ENCODE measurements at regions not wholly inside any gene's neighbourhood (a gene's known extent, or its start where the extent isn't known, plus 50 kb on each side); places are given as distances from the start of the nearest gene placed in this dataset.
A peak's percentile ranks its signal among the peaks of the same experiment; 100 is the strongest.
"Not testable (repeated sequence)": the region's sequence is repeated elsewhere in the genome, so short reads cannot be mapped to it uniquely, and the experiment has no call there.

DNA sequence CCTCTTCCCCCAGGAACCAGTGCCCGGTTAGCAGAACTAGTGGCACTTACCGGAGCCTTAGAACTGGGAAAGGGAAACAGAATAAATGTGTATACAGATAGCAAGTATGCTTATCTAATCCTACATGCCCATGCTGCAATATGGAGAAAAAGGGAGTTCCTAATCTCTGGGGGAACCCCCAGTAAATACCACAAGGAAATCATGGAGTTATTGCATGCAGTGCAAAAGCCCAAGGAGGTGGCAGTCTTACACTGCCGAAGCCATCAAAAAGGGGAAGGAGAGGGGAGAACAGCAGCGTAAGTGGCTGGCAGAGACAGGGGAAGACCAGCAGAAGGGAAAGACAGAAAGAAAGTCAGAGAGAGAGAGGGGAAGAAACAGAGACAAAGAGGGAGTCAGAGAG, 556.7 kb upstream of the SPRY2 start:
- DNase-seq, result not testable (repeated sequence)

DNA sequence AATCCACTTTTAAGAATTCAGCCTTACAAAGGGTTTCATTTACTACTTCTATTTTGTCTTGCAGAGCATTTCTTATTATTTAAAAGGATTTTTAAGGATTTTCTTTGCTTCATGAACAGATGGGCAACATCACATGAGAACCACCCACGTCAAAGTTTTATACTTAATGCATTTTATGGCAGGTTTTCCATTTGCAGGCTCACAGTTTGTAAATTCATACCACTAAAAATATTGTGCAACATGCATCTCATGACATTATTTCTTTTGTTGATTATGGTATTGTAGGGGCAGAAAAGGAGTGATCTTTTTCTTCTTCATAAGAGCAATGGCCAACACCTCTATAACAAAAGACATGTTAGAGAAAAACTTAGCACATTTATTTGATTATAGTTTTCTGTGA, 554.0 kb upstream of the SPRY2 start:
- no peak for DNase-seq

DNA sequence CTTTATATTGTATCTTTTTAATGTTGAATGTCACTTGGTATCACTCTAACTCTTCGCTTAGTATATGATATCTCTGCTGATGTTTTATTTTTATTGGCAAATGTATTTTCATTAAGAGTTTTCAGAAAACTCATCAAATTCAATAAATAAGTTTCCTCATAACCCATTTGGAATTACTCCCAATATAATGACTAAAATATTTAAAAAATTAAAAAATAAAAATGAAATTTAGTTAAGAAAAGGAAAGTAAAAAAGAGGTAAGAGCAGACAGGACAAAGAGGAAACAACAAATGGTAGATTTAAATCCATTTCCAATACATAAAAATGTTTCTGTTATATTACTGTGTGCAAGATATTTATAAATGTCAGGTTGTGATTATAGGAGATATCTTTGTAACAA, 548.9 kb upstream of the SPRY2 start:
- DNase-seq, result no peak

DNA sequence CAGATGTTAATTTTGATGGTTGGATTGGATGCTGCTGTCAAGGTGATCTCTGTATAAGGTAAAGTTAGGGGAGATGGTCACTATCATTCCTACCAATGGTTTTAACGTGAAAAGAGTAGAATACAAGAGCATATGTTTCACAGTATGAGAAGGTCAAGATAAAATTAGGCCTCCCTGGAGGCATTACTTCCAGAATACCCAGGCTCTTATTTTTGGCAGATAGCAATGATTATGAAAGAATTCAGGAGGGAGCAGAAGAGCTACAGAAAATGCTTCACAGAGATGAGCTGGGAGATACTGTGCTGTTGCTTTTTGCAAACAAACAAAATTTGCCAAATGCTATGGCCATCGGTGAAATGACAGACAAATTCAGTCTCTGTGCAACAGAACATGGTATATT, 547.5 kb upstream of the SPRY2 start:
- no peak for DNase-seq

DNA sequence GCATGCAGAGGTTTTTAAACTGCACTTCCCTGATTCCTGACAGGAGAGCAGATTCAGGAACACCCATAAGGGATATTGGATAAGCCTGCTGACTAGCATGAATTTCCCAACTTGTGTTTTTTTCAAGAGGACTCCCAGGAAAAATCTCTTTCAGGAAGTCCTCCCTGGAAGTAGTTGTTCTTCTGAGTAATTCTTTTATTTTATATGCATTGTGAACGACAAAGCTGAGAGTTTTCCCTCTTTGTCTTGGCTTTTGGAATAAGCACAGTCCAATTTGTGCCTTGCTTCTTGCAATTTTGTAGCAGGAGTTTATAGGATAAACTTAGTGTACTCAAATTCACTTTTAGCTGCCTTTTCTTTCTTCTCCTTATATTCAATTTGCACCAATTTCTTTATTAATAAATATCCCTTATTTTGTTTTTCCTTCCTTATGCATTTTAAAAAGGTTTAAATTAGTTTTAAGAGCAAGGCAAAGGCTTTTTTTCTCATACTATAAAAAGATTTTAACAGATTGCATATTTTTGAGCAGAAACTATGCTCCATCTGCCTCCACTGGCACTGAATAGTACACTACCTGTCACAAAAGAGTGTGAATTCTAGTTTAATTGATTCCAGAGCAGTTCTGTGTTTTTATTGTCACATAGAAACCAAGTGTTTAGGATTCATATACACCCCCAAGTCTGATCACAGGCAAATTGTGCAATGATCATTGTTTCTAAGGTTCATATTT, 543.3 kb upstream of the SPRY2 start:
- DNase-seq, result no peak

DNA sequence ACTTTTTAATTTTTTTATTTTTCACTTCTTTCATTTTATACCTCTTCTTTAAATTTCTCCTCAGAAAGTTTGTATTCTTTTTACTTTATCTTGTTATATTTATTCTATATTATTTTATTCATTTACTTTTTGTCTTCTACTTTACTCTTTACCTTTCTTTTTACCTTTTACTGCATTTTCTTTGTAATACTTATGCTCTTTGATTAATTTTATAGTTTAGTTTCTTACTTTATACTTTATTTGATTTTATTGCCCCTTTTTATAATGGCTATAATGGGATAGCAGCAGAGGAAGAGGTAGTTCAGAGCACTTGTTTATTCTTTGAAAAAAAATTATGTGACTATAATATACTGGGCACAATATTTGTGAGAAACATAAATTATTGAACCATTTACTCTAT, 542.6 kb upstream of the SPRY2 start:
- DNase-seq, result no peak

DNA sequence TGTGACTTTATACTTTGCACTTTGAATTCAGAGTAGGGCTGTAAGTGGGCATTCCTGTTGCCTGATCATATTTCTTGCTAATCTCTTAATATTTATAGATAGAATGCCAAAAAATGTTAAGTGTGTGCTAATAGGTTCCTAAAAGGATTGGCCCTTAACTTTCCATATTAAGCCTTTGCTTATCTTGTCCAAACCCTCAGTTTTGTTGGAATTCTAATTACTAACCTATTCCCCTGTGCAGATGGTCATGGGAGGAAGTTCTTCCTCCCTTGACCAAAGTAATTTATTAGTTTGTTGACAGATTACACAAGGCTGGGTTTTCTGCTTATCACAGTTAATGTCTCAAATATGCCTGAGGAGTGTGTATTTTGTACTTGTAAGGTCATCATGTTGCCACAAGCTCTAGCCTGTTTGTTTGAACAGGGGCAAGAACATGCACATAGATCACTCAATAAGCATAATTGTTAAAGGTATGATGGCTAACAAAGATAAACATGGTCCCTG, 541.1 kb upstream of the SPRY2 start:
- no peak for DNase-seq

DNA sequence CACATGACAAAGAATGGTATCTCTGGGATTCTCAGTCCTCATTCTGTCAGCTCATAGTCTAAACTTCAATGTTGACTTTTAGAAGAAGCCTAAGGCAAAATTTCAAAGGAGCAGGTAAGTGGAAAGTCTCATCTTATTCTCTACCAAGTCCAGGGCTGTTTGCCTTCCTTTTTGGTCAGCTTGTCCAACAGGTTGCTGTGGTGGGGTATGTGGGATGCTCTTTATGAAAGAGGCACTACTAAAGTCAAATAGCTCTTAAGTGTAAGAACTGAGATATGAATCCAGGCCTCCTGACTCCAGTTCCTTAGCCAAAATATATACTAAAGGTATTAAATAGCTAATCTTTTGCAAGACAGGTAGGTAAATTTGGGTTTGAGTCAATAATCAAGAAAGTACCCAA, 540.6 kb upstream of the SPRY2 start:
- DNase-seq, result no peak

DNA sequence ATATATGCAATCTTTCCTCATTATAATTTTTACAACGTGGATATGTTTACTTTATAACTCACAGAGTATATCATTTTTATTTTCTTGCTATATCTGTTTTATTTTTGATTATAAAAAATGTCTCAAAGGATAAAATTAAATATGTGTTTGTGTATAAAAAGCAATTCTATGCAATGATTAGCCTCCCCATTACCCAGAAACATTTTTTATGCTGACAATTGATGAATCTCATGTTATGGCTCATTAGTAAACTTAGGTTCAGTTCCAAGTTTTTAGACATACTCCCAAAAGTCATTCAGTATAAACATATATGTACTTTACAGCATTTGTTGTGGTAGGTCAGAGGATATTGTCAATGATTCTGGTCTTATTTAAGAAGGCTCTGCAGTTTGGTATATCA, 540.1 kb upstream of the SPRY2 start:
- no peak for DNase-seq

DNA sequence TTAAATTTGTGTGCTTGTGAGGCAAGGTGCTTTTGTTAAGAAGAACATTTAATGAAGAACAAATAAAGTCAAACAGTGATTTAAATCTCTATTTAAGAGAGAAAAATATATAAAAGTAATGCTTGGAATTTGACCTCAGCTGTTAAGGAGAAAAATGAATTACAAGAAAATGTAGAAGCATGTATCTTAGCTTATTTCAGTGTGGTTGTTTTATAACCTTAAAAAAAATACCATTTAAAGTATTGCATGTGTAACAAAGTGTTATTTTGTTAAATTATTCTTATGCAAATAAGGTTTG, 537.0 kb upstream of the SPRY2 start:
- no peak for DNase-seq

DNA sequence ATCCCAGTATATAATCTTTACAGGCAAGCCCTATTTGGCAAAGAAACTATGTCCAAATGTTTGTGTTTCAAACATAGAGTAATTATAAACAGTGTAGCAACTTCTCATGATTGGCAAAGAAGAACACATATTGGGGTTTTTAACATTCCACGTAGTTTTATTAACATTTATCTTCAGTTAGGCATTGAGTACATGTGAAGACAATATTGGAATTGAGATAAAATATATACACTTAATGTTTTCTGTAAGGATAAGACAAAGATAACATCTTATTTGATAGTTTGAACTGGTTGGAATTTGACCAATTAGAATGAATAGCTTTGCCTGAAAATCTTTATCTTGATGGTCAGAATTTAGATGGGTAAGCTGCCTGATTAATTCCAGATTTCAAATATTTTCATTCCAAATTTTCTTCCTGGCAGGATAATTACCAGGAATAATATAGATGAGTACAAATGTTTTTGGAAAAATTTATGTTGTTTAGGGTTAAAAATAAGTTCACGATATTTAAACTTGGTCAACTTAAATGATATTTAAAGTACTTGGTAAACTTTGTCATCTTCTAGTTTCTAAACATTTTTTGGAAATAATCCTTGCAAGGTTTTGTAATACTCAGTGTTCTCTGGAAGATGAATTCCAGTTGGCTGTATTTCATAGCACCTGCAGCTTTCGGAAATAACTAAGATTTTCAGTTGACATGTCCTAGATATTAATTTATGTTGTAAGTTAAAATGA, 536.5 kb upstream of the SPRY2 start:
- no peak for DNase-seq

DNA sequence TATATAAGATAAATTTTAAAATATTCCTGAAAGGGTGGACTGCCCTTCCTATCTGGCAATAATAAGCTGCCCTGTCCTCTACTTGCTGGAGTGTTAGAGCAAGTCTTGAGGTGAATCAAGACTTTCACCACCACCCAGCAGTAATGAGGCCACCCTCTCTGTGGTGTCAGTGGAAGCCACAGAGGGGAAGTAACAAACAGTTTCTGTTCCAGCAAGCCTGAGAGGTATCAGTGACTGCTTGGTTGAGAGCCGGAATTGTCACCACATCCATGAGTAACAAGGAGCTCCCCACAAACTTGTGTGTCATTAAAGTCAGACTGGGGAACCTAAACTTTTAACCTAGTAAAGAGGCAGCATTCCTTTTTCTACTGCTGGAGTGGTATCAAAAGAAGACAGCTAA, 532.7 kb upstream of the SPRY2 start:
- no peak for DNase-seq

DNA sequence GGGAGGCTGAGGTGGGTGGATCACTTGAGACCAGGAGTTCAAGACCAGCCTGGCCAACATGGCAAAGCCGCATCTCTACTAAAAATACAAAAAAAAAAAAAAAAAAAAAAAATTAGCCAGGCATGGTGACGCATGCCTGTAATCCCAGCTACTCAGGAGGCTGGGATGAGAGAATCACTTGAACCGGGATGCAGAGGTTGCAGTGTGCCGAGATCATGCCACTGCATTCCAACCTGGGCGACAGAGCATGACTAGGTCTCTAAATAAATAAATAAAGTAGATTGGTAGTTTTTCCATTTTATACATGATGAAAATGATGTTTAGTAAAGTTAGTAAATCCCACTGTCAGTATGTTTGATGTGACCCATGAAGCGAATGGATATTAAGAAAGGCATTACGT, 531.0 kb upstream of the SPRY2 start:
- not testable (repeated sequence) for DNase-seq

DNA sequence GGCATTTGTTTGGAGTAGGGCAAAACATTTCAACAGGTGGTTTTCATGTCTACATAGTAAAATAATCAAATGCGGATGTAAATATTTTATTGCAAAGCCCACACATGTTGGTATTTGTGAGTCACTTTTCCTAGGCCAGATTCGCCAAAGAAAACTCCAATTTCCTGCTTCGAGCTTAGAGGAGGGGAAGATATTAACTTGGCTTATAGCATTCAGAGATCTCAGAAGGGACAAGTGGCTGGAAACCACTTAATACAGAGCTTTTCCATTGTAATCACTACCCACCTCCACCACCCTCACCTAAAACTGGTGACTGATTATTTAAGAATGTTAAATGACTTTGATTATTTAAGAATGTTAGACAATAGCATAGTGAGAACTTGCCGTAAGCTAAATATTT, 530.6 kb upstream of the SPRY2 start:
- DNase-seq, result no peak

DNA sequence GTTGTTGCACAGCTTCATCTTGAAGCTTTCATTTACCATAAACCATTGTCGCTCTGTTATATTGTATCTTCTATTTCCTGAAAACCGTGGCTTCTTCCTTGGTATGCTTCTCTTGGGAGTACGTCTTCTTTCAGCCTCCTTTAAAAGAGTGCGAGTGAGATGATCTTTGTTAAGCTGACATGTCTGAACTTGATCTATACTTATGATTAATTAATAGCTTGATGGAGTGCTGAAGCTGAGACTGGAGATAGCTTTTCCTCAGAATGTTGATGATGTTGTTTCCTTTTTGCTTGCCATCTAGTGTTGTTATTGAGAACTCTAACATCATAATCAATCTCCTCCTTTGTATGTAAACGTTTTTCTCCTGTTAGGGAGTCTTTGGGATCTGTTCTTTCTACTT, 529.3 kb upstream of the SPRY2 start:
- no peak for DNase-seq

DNA sequence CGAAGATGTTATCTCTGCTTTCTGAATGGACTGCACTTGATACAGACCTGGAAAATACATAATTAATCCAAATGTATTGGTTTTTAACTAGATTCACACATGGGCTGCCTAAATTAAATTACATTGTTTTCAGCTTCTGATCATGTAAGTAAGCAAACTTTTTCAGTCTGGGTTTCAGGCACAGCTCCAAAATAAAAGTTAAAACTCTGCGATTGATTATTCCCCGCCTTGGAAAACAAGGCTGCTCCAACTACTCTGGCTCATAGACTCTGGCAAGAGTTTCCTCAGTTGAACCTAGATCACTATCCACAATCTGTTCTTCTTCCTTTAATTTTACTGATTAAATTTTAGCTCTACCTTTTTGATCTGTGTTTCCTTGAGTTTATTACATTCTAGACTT, 526.0 kb upstream of the SPRY2 start:
- no peak for DNase-seq

DNA sequence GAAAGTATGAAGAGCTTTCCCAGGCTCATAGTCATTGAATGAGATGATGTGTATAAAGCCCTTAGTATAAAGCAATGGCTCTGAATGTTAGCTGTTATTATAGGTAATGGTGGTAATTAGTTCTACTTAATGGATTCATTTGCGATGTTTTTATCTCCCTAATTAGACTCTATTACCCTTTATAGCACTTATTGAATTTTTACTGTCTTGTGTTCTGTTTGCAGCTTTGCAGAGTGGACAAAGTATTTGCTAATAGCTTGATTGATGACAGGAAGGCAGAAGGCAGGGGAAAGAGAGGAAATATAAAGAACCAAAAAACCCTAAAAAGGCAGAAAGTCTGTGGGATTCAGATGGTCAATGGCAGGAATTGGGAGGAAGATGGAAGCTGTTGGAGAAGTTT, 524.4 kb upstream of the SPRY2 start:
- peak; percentile 42 for DNase-seq

DNA sequence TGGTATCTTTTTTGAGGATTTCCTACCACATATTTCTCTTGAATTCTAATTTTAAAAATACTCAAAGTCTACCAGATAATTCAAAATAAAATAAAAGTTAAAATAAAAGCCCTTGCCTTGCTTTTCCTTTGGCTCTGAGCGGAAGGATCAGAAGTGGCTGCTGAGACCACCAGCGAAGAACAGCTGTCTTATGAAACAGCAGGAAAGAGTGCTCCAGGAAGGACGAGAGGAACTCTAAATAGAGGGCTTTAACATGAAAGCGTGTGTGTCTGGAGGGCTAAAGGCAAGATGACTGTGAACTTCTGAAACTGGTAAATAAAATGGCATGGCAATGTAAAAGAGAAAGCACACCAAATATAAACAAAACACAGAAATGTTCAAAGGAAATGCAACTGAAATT, 521.5 kb upstream of the SPRY2 start:
- DNase-seq, result no peak

DNA sequence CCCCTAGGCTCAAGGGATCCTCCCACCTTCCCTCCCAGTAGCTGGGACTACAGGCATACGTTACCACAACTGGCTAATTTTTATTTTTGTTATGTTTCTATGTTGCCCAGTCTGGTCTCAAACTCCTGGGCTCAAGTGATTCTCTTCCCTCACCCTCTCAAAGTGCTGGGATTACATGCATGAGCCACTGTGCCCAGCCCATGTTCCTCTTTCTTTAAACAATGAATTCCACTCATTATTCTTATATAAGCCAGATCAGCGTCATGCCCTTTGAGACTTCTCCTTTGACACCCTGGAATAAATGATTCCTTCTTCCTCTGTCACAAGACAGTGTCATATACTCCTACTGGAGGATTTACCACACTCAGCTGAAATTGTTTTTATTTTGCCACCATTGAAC, 519.9 kb upstream of the SPRY2 start:
- DNase-seq, result no peak

DNA sequence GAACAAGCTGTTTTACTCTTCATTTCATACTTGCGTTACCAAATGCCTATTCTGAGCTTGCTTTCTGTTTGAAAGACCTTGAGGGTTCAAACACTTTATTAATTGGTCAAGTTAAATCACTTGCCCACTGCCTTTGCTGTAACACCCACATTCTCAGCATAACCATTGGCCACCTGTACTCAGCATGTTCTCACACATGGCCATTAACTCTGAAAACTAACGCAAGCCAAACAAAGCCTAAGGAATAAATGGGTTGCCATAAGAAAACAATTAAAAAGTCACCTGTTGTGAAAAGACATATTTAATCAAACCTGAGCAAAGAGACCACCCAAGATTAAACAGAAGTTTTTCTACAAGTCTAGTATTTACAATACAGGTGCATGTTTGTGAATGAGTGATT, 517.2 kb upstream of the SPRY2 start:
- DNase-seq, result no peak

DNA sequence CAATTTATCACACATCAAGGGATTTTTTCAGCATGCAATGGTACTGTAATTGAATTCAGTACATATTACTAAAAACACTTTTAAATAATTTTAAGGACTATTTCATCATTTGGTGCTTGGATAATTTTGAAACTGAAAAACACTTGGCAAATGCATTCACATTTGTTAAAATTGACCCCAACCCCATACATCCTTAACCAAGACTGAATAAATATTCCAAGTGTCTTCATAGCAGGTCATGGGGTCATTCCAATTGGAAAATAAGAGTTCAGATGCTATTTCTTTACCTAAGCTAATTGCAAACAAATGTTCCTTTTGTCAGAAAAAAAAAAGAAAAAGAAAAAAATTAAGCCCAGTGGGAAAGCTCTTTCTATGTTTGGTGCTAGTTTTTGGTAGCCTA, 516.4 kb upstream of the SPRY2 start:
- no peak for DNase-seq

DNA sequence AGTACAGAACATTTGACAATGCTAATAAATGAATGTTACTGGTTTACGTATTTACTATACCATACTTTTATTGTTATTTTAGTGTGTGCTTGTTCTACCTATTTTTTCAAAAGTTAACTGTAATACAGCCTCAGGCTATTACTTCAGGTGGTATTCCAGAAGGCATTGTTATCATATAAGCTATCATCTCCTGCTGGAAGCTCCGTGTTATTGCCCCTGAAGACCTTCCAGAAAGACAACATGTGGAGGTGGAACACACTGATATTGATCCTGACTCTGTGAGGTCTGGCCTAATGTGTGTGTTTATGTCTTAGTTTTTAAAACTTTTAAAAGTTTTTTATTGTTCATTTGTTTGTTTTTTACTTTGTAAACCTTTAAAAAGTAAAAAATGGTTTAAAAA, 509.8 kb upstream of the SPRY2 start:
- no peak for DNase-seq

DNA sequence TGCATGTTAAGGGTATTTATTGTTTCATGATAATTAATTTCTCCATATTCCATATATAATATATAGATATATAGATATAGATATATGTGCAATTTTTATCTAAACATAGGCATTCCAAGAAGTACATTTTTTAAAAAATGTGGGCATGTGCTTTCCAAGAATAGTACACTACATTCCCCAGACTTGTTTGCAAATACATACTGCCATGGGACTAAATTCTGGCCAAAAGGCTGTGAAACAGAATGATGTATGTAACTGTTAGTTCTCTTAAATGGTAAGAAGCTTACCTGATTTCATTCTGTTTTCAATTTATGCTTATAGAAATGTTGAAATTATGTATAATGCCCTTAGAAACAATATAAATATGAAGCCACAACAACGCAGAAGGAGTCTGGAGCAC, 503.2 kb upstream of the SPRY2 start:
- no peak for DNase-seq

DNA sequence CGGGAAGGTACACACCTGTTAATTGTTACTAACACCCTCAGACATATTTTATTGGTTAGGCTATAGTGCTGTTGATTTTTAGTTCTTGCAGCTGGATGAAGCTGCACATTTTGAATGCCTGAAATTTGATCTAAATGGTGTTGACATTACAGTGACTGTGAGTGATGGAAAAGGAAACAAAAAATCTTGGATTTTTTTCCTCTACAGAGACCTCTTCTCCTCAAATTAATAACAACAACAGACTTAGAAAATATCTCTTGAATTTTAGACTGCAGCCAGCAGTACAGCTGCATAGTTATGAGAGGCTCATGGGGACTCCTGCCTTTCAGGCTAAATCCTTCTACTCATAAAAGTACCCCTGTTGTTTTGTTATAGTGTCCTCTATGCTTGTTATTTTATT, 500.5 kb upstream of the SPRY2 start:
- DNase-seq, result no peak

Measured in COR-L47 (cell line).